ENCODE measurements at regions not wholly inside any gene's neighbourhood (a gene's known extent, or its start where the extent isn't known, plus 50 kb on each side); places are given as distances from the start of the nearest gene placed in this dataset.
A peak's percentile ranks its signal among the peaks of the same experiment; 100 is the strongest.
"Not testable (repeated sequence)": the region's sequence is repeated elsewhere in the genome, so short reads cannot be mapped to it uniquely, and the experiment has no call there.

GRCh38 chr4:26061248-26061986 lies 147.4 kb downstream of the SMIM20 start:
- H3K27me3 Mint-ChIP-seq, result peaks cover 5% of the 10 kb centered on the region
- no peak overlapping the region for H3K27ac Mint-ChIP-seq
- no peak for DNase-seq
- H3K4me1 Mint-ChIP-seq (ENCODE audit: low read depth), result peaks cover 30% of the 10 kb centered on the region
- H3K36me3 Mint-ChIP-seq (ENCODE audit: low read depth), result no peaks in the 10 kb centered on the region
- peaks cover 4% of the 10 kb centered on the region for H3K9me3 Mint-ChIP-seq
- H3K4me3 Mint-ChIP-seq, result no peak overlapping the region

GRCh38 chr4:26062215-26062614 lies 148.2 kb downstream of the SMIM20 start:
- Mint-ChIP-seq H3K4me1 (ENCODE audit: low read depth) (peaks cover 30% of the 10 kb centered on the region), H3K9me3 (peaks cover 3% of the 10 kb centered on the region), H3K36me3 (ENCODE audit: low read depth) (no peaks in the 10 kb centered on the region), H3K27me3 (peaks cover 4% of the 10 kb centered on the region), H3K27ac (no peak overlapping the region), H3K4me3 (no peak overlapping the region)
- DNase-seq, result no peak

GRCh38 chr4:26064009-26064408 lies 150.0 kb downstream of the SMIM20 start:
- not testable (repeated sequence) for H3K27ac Mint-ChIP-seq; H3K36me3 Mint-ChIP-seq (ENCODE audit: low read depth); H3K9me3 Mint-ChIP-seq; H3K4me3 Mint-ChIP-seq; H3K27me3 Mint-ChIP-seq; DNase-seq
- peaks cover 18% of the 10 kb centered on the region for H3K4me1 Mint-ChIP-seq (ENCODE audit: low read depth)

- no peak for DNase-seq
- H3K4me3 Mint-ChIP-seq, result no peak overlapping the region
- peaks cover 14% of the 10 kb centered on the region for H3K4me1 Mint-ChIP-seq (ENCODE audit: low read depth)
- peaks cover 4% of the 10 kb centered on the region for H3K9me3 Mint-ChIP-seq
- no peak overlapping the region for H3K27ac Mint-ChIP-seq
- H3K36me3 Mint-ChIP-seq (ENCODE audit: low read depth), result no peaks in the 10 kb centered on the region
- H3K27me3 Mint-ChIP-seq, result peaks cover 2% of the 10 kb centered on the region
These were observed 151.8 kb downstream of the SMIM20 start for GRCh38 chr4:26065833-26066232.

GRCh38 chr4:26067035-26067434 lies 153.0 kb downstream of the SMIM20 start:
- peaks cover 2% of the 10 kb centered on the region for H3K27me3 Mint-ChIP-seq
- no peaks in the 10 kb centered on the region for H3K36me3 Mint-ChIP-seq (ENCODE audit: low read depth)
- H3K27ac Mint-ChIP-seq, result no peak overlapping the region
- no peak for DNase-seq
- H3K4me1 Mint-ChIP-seq (ENCODE audit: low read depth), result peaks cover 20% of the 10 kb centered on the region
- H3K4me3 Mint-ChIP-seq, result no peak overlapping the region
- peaks cover 4% of the 10 kb centered on the region for H3K9me3 Mint-ChIP-seq

GRCh38 chr4:26069218-26069617 lies 155.2 kb downstream of the SMIM20 start:
- Mint-ChIP-seq H3K27me3 (peaks cover 2% of the 10 kb centered on the region), H3K4me3 (no peak overlapping the region), H3K36me3 (ENCODE audit: low read depth) (no peaks in the 10 kb centered on the region), H3K27ac (no peak overlapping the region), H3K9me3 (peaks cover 9% of the 10 kb centered on the region), H3K4me1 (ENCODE audit: low read depth) (peaks cover 35% of the 10 kb centered on the region)
- no peak for DNase-seq

GRCh38 chr4:26071688-26072087 lies 157.7 kb downstream of the SMIM20 start:
- Mint-ChIP-seq H3K27ac (no peak overlapping the region), H3K27me3 (peaks cover 2% of the 10 kb centered on the region), H3K4me3 (no peak overlapping the region), H3K36me3 (ENCODE audit: low read depth) (peaks cover 5% of the 10 kb centered on the region), H3K9me3 (peaks cover 23% of the 10 kb centered on the region), H3K4me1 (ENCODE audit: low read depth) (peaks cover 60% of the 10 kb centered on the region)
- DNase-seq, result no peak

- peak overlapping the region; percentile 98 for H3K27ac Mint-ChIP-seq
- peak overlapping the region; percentile 53 for H3K4me3 Mint-ChIP-seq
- no peak for DNase-seq
- H3K9me3 Mint-ChIP-seq, result peaks cover 30% of the 10 kb centered on the region
- no peaks in the 10 kb centered on the region for H3K27me3 Mint-ChIP-seq
- peaks cover 82% of the 10 kb centered on the region for H3K4me1 Mint-ChIP-seq (ENCODE audit: low read depth)
- H3K36me3 Mint-ChIP-seq (ENCODE audit: low read depth), result peaks cover 21% of the 10 kb centered on the region
These were observed 160.0 kb downstream of the SMIM20 start for GRCh38 chr4:26073886-26074560.

GRCh38 chr4:26074712-26075430 lies 160.9 kb downstream of the SMIM20 start:
- H3K27ac Mint-ChIP-seq, result peak overlapping the region; percentile 98

GRCh38 chr4:26075583-26075982 lies 161.6 kb downstream of the SMIM20 start:
- H3K27me3 Mint-ChIP-seq, result no peaks in the 10 kb centered on the region
- H3K27ac Mint-ChIP-seq, result peak overlapping the region; percentile 98
- DNase-seq, result no peak
- peak overlapping the region; percentile 53 for H3K4me3 Mint-ChIP-seq
- peaks cover 26% of the 10 kb centered on the region for H3K36me3 Mint-ChIP-seq (ENCODE audit: low read depth)
- H3K9me3 Mint-ChIP-seq, result peaks cover 34% of the 10 kb centered on the region
- H3K4me1 Mint-ChIP-seq (ENCODE audit: low read depth), result peaks cover 90% of the 10 kb centered on the region

More at GRCh38 chr4:26074712-26075430, 160.9 kb downstream of the SMIM20 start:
- peak; percentile 68 for DNase-seq
- Mint-ChIP-seq H3K9me3 (peaks cover 30% of the 10 kb centered on the region), H3K4me1 (ENCODE audit: low read depth) (peaks cover 85% of the 10 kb centered on the region), H3K27me3 (no peaks in the 10 kb centered on the region), H3K36me3 (ENCODE audit: low read depth) (peaks cover 21% of the 10 kb centered on the region), H3K4me3 (peak overlapping the region; percentile 53)

GRCh38 chr4:26076000-26076587 lies 162.1 kb downstream of the SMIM20 start:
- peaks cover 38% of the 10 kb centered on the region for H3K9me3 Mint-ChIP-seq
- H3K4me3 Mint-ChIP-seq, result peak overlapping the region; percentile 53
- H3K4me1 Mint-ChIP-seq (ENCODE audit: low read depth), result peaks cover 90% of the 10 kb centered on the region
- no peak for DNase-seq
- H3K27ac Mint-ChIP-seq, result peak overlapping the region; percentile 98
- H3K36me3 Mint-ChIP-seq (ENCODE audit: low read depth), result peaks cover 26% of the 10 kb centered on the region
- no peaks in the 10 kb centered on the region for H3K27me3 Mint-ChIP-seq

- H3K36me3 Mint-ChIP-seq (ENCODE audit: low read depth), result peaks cover 26% of the 10 kb centered on the region
- H3K27ac Mint-ChIP-seq, result peak overlapping the region; percentile 98
- H3K9me3 Mint-ChIP-seq, result peaks cover 42% of the 10 kb centered on the region
- H3K27me3 Mint-ChIP-seq, result no peaks in the 10 kb centered on the region
- DNase-seq, result no peak
- H3K4me3 Mint-ChIP-seq, result no peak overlapping the region
- peaks cover 90% of the 10 kb centered on the region for H3K4me1 Mint-ChIP-seq (ENCODE audit: low read depth)
These were observed 162.9 kb downstream of the SMIM20 start for GRCh38 chr4:26076896-26077295.

GRCh38 chr4:26077756-26078155 lies 163.7 kb downstream of the SMIM20 start:
- Mint-ChIP-seq H3K27me3 (no peaks in the 10 kb centered on the region), H3K36me3 (ENCODE audit: low read depth) (peaks cover 26% of the 10 kb centered on the region), H3K4me1 (ENCODE audit: low read depth) (peaks cover 94% of the 10 kb centered on the region), H3K9me3 (peaks cover 40% of the 10 kb centered on the region), H3K27ac (peak overlapping the region; percentile 98), H3K4me3 (no peak overlapping the region)
- no peak for DNase-seq

GRCh38 chr4:26080870-26081628 lies 167.0 kb downstream of the SMIM20 start:
- H3K27ac Mint-ChIP-seq, result peak overlapping the region; percentile 93
- peak; percentile 58 for DNase-seq
- peaks cover 26% of the 10 kb centered on the region for H3K36me3 Mint-ChIP-seq (ENCODE audit: low read depth)
- no peak overlapping the region for H3K4me3 Mint-ChIP-seq
- H3K4me1 Mint-ChIP-seq (ENCODE audit: low read depth), result peaks cover 94% of the 10 kb centered on the region
- H3K9me3 Mint-ChIP-seq, result peaks cover 27% of the 10 kb centered on the region
- H3K27me3 Mint-ChIP-seq, result peaks cover 3% of the 10 kb centered on the region

Data from activated T-cell treated with anti-CD3 and anti-CD28 coated beads, Interleukin-2, amount 50 U/mL, for 24 hours (primary cell).